Cardiac muscle cell (in vitro differentiated cells and primary cell): ENCODE measurements at regions not wholly inside any gene's neighbourhood (a gene's known extent, or its start where the extent isn't known, plus 50 kb on each side); places are given as distances from the start of the nearest gene placed in this dataset.

Experiments
- DNase-seq, 2 donors: peaks; one replicate each; pipeline versions ENCODE4 v3.0.0 to v3.0.0-alpha.2; 2010 to 2017; ENCODE audit warnings: low read depth in 1 of 2, low spot score in 1 of 2
- H3K27ac ChIP-seq: fragments of 200-600 bp; sonication (generic); 2 replicates; pipeline ENCODE4 v1.5.1; 2016
- H3K27me3 ChIP-seq: fragments of 200-600 bp; sonication (generic); 2 replicates; pipeline ENCODE4 v1.6.0; 2016; ENCODE audit warnings: control low read depth
- H3K36me3 ChIP-seq: fragments of 200-600 bp; sonication (generic); 2 replicates; pipeline ENCODE4 v1.5.1; 2016; ENCODE audit warnings: control low read depth
- H3K4me1 ChIP-seq: fragments of 200-600 bp; sonication (generic); 2 replicates; pipeline ENCODE4 v1.8.1; 2017; ENCODE audit warnings: low read depth, mild to moderate bottlenecking, mixed run types
- H3K4me3 ChIP-seq: fragments of 200-600 bp; sonication (generic); 2 replicates; pipeline ENCODE4 v1.5.1; 2016; ENCODE audit warnings: mild to moderate bottlenecking
- H3K9me3 ChIP-seq: fragments of 200-600 bp; sonication (generic); 2 replicates; pipeline ENCODE4 v1.5.1; 2017; ENCODE audit warnings: low read depth, mild to moderate bottlenecking, control low read depth
- CTCF ChIP-seq: IDR thresholded peaks from 2 replicates; pipeline ENCODE4 v1.5.1; 2012; ENCODE audit warnings: low read depth, mild to moderate bottlenecking, low read length

GRCh38 chr12:83468988-83469908 lies 782.5 kb downstream of the TMTC2 start:
- Histone ChIP-seq H3K4me1 (peaks cover 62% of the 10 kb centered on the region), H3K9me3 (no peaks in the 10 kb centered on the region), H3K27ac (peak overlapping the region; percentile 75), H3K27me3 (no peaks in the 10 kb centered on the region), H3K4me3 (peak overlapping the region; percentile 39), H3K36me3 (no peaks in the 10 kb centered on the region)
- TF ChIP-seq CTCF: no peak
- no peak for DNase-seq

DNA sequence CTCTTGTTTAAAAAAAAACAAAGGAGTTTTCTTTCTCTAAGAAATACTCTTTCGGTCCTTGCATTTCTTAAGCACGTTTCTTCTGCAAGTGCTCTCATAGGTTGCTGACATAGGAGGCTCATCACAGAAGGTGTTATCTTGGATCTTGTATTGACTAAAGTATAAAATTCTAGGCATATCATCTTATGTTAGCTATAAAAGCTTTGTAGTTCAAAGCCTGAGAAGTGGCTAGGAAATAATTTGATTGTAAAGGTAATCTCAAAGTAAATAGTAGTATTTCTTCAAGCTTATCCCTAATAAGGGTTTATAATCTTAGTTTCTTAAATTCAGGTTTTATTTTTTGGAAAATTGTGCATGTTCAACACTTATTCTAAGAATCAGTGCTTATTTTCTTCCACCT lies 778.9 kb downstream of the TMTC2 start:
- Histone ChIP-seq H3K36me3 (no peaks in the 10 kb centered on the region), H3K4me1 (peaks cover 45% of the 10 kb centered on the region), H3K4me3 (no peak overlapping the region), H3K27me3 (no peaks in the 10 kb centered on the region), H3K27ac (no peak overlapping the region), H3K9me3 (no peaks in the 10 kb centered on the region)
- TF ChIP-seq CTCF: no peak
- no peak for DNase-seq

DNA sequence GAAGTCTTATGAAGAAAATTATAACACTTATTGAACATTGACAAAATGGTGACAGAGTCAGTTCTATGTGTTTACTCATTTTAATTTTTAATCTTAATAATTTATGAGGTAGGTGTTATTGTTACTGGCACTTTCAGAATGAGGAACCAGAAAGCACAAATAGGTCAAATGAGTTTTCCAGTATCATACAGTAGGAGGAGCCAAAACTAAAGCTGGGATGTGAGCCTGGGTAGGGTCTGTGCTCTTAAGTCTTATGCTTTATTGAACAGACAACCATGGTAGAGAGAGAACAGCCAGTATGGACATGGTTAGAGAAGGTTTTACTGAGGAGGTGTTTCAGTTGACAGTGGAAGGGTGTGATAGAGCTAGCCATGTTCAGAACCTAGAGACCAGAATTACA lies 775.7 kb downstream of the TMTC2 start:
- Histone ChIP-seq H3K4me3 (no peak overlapping the region), H3K9me3 (no peaks in the 10 kb centered on the region), H3K36me3 (peaks cover 12% of the 10 kb centered on the region), H3K27ac (no peak overlapping the region), H3K4me1 (peaks cover 24% of the 10 kb centered on the region), H3K27me3 (no peaks in the 10 kb centered on the region)
- no peak for DNase-seq
- TF ChIP-seq CTCF: no peak

GRCh38 chr12:83461336-83461935 lies 774.7 kb downstream of the TMTC2 start:
- no peaks in the 10 kb centered on the region for H3K9me3 ChIP-seq
- H3K4me3 ChIP-seq: no peak overlapping the region
- H3K4me1 ChIP-seq: peaks cover 15% of the 10 kb centered on the region
- no peak for DNase-seq
- H3K27ac ChIP-seq: no peak overlapping the region
- H3K27me3 ChIP-seq: no peaks in the 10 kb centered on the region
- peaks cover 12% of the 10 kb centered on the region for H3K36me3 ChIP-seq
- TF ChIP-seq CTCF: no peak

- Histone ChIP-seq H3K27ac (no peak overlapping the region), H3K4me3 (no peak overlapping the region), H3K9me3 (no peaks in the 10 kb centered on the region), H3K4me1 (no peaks in the 10 kb centered on the region), H3K27me3 (no peaks in the 10 kb centered on the region), H3K36me3 (no peaks in the 10 kb centered on the region)
- no peak for TF ChIP-seq CTCF
- DNase-seq: no peak
These were observed 764.5 kb downstream of the TMTC2 start for GRCh38 chr12:83451189-83451588.
